ENCODE measurements at regions not wholly inside any gene's neighbourhood (a gene's known extent, or its start where the extent isn't known, plus 50 kb on each side); places are given as distances from the start of the nearest gene placed in this dataset.

- peak; percentile 81 for TF ChIP-seq CTCF (conservative IDR thresholded peaks at IDR 0.05; ENCODE audit: low read depth, low read length)
- TF ChIP-seq USF2 (IDR thresholded peaks at IDR 0.05; ENCODE audit: low read depth, low read length) = no peak
- no peak for TF ChIP-seq POLR2A (IDR thresholded peaks at IDR 0.05; ENCODE audit: low read depth, low read length)
- TF ChIP-seq RFX5 (IDR thresholded peaks at IDR 0.05; ENCODE audit: low read depth, low read length) = no peak
- TF ChIP-seq SMC3 (IDR thresholded peaks at IDR 0.05; ENCODE audit: low read depth, low read length) = peak; percentile 71
- no peak for TF ChIP-seq MAFK (IDR thresholded peaks at IDR 0.05; ENCODE audit: low read depth, low read length)
- TF ChIP-seq CEBPB (IDR thresholded peaks at IDR 0.05; ENCODE audit: low read depth, low read length) = peak; percentile 90
- TF ChIP-seq RCOR1 (IDR thresholded peaks at IDR 0.05; ENCODE audit: insufficient replicate concordance, low read length) = no peak
- no peak for TF ChIP-seq BHLHE40 (IDR thresholded peaks at IDR 0.05; ENCODE audit: low read depth, low read length)
Measured at GRCh38 chr3:182713743-182714517, 79.4 kb upstream of the ATP11B start.
